ENCODE measurements at regions not wholly inside any gene's neighbourhood (a gene's known extent, or its start where the extent isn't known, plus 50 kb on each side); places are given as distances from the start of the nearest gene placed in this dataset.
"Not testable (repeated sequence)": the region's sequence is repeated elsewhere in the genome, so short reads cannot be mapped to it uniquely, and the experiment has no call there.

DNA sequence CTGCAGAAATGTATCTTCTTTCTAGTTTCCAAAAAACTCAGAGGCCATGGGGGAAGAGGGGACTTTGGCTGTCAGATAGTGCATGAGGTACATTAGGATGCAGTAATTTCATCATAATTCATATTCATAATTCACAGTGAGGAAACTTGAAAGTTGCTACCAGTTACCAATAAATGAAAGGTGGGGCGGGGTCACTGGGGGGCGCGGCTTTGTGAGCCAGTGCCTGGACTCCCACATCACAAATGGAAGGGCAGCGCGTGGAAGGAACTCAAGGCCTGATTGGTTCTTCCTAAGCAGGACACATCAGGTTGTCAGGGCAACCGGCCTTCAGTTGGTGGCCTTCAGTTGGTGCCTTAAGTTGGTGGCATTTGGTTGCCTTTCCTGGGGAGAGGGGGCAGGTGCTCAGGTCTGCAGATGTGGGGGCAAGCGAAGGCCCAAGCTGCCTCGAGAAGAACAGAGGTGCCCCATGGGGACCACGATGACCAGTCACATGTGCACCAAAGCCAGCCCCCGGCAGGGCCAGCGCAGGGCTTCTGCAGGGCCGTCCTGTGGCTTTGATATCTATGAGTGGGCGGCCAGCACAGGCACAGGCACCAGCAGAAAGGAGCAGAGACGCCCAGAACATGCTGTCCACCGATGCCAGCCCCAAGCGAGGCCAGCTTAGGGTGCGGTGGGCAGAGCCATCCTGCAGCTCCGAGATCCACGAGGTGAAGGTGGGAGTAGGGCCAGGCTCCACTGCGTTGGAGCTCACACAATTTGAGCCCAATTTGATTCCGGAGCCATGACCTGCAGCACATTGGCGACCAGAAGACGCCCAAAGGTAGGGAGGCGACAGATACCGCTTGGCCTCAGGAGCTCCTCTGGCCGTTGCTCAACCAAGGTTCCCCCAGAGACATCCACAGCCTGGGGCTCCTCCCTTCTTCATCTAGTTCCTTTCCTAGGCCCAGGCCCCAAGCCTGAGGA lies 3248.2 kb upstream of the OR11H1 start:
- not testable (repeated sequence) for H3K36me3 ChIP-seq; ATAC-seq (ENCODE audit: low FRiP score in 2 of 2); H3K27ac ChIP-seq; H3K9me3 ChIP-seq; H3K4me1 ChIP-seq; H3K4me3 ChIP-seq; H3K27me3 ChIP-seq
- DNase-seq = peak in 1 of 2 donors; percentile 56
- WGBS, 2 donors = 79 to 82% methylated on average over 14 to 24 of the region's 26 CpGs

DNA sequence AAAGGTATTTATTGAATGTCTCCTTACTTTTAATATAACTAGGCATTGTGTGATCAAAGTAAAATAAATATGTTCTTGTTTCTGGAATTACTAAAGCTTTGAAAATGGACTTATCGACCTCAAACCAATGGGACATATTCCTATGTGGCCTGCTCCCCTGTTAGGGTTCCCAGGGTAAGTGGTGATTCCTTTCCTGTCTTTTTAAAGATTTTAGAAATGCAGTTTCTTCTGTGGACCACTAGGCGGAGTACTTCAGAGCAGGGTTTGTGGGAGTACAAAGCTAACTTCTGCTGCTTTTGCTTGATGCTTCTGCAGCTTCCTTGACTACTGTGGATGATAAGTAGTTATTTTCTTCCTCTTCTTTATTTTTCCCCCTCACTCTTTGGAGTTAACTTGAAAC lies 3243.3 kb upstream of the OR11H1 start:
- not testable (repeated sequence) for H3K36me3 ChIP-seq; H3K4me1 ChIP-seq; DNase-seq; ATAC-seq (ENCODE audit: low FRiP score in 2 of 2); H3K27ac ChIP-seq; H3K27me3 ChIP-seq; H3K9me3 ChIP-seq; H3K4me3 ChIP-seq
- 0 to 16% methylated on average over 2 of the region's 2 CpGs for WGBS, 2 donors

DNA sequence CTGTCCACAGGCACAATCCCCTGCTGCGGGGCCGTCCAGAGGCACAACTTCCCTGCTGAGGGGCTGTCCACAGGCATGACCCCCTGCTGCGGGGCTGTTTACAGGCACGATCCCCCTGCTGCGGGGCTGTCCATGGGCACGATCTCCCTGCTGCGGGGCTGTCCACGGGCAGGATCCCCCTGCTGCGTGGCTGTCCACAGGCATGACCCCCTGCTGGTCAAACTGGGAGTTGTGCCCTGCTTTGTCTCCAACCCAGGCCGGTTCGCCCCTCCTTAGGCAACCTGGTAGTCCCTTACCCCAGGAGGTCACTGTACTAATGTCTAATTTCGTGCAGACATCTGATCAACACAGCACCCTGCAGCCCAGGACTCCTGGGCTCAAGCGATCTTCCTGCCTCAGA lies 3230.6 kb upstream of the OR11H1 start:
- not testable (repeated sequence) for ATAC-seq (ENCODE audit: low FRiP score in 2 of 2)
- 72% methylated on average over 11 of the region's 13 CpGs; no CpG with 5 or more reads in 1 of the 2 donors for WGBS, 2 donors

More for the DNA sequence above, 3230.6 kb upstream of the OR11H1 start:
- not testable (repeated sequence) for H3K27me3 ChIP-seq, H3K4me1 ChIP-seq, H3K4me3 ChIP-seq, H3K27ac ChIP-seq, H3K36me3 ChIP-seq, H3K9me3 ChIP-seq
- peak; percentile 19 to 60 for DNase-seq
